Endothelial cell (in vitro differentiated cells): ENCODE measurements at regions not wholly inside any gene's neighbourhood (a gene's known extent, or its start where the extent isn't known, plus 50 kb on each side); places are given as distances from the start of the nearest gene placed in this dataset.

Experiments used
- DNase-seq: peaks from one replicate; pipeline ENCODE4 v3.0.0; 2021; ENCODE audit warnings: low spot score
- H3K27ac Mint-ChIP-seq: one replicate; pipeline ENCODE4 v1.8.0; 2021; ENCODE audit warnings: mixed read lengths, inconsistent platforms; ENCODE audit not compliant: unreplicated experiment
- H3K27me3 Mint-ChIP-seq: one replicate; pipeline ENCODE4 v1.8.0; 2021; ENCODE audit warnings: mild to moderate bottlenecking, moderate library complexity, mixed read lengths, inconsistent platforms; ENCODE audit not compliant: unreplicated experiment
- H3K36me3 Mint-ChIP-seq: one replicate; pipeline ENCODE4 v1.8.0; 2021; ENCODE audit warnings: mild to moderate bottlenecking, low read depth, mixed read lengths, inconsistent platforms; ENCODE audit not compliant: unreplicated experiment
- H3K4me1 Mint-ChIP-seq: one replicate; pipeline ENCODE4 v1.8.0; 2021; ENCODE audit warnings: mild to moderate bottlenecking, mixed read lengths, inconsistent platforms; ENCODE audit not compliant: unreplicated experiment
- H3K4me3 Mint-ChIP-seq: one replicate; pipeline ENCODE4 v1.8.0; 2021; ENCODE audit warnings: mild to moderate bottlenecking, mixed read lengths, inconsistent platforms; ENCODE audit not compliant: unreplicated experiment
- H3K9me3 Mint-ChIP-seq: one replicate; pipeline ENCODE4 v1.8.0; 2021; ENCODE audit warnings: mixed read lengths, inconsistent platforms; ENCODE audit not compliant: unreplicated experiment
- TF ChIP-seq, protein P1 (sequence below): fragments of 200-600 bp; sonication (generic); IDR thresholded peaks from one replicate; pipeline ENCODE4 v1.5.0; 2021; ENCODE audit warnings: antibody characterized with exemption; ENCODE audit not compliant: unreplicated experiment

DNA sequence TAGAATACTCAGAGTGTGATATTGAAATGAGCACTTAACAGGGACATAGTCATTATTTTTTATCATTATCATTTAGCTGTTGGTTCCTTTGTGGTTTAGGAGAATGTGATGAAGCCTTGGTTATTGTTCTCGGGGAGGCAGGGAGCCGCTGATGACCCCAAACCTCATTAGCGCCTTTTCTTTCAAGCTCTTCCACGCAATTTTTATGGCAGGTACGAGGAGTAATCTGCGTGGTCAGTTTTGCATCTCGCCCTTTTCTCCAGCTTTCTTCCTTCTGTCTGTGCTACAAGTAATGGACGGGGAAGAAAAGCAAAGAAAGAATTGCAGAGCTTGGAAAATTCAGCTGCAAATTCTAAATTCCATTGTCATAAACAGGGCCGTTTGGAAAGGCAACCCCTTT is 338.4 kb downstream of the GLRX3 start:
- H3K4me3 Mint-ChIP-seq, result no peak overlapping the region
- no peak overlapping the region for H3K27ac Mint-ChIP-seq
- DNase-seq, result no peak
- H3K36me3 Mint-ChIP-seq, result peaks cover 24% of the 10 kb centered on the region
- H3K4me1 Mint-ChIP-seq, result no peaks in the 10 kb centered on the region
- TF ChIP-seq, protein P1, sequence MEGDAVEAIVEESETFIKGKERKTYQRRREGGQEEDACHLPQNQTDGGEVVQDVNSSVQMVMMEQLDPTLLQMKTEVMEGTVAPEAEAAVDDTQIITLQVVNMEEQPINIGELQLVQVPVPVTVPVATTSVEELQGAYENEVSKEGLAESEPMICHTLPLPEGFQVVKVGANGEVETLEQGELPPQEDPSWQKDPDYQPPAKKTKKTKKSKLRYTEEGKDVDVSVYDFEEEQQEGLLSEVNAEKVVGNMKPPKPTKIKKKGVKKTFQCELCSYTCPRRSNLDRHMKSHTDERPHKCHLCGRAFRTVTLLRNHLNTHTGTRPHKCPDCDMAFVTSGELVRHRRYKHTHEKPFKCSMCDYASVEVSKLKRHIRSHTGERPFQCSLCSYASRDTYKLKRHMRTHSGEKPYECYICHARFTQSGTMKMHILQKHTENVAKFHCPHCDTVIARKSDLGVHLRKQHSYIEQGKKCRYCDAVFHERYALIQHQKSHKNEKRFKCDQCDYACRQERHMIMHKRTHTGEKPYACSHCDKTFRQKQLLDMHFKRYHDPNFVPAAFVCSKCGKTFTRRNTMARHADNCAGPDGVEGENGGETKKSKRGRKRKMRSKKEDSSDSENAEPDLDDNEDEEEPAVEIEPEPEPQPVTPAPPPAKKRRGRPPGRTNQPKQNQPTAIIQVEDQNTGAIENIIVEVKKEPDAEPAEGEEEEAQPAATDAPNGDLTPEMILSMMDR, result no peak
- H3K9me3 Mint-ChIP-seq, result peaks cover 58% of the 10 kb centered on the region
- peaks cover 20% of the 10 kb centered on the region for H3K27me3 Mint-ChIP-seq

- H3K27ac Mint-ChIP-seq, result no peak overlapping the region
- H3K9me3 Mint-ChIP-seq, result peaks cover 48% of the 10 kb centered on the region
- no peak overlapping the region for H3K4me3 Mint-ChIP-seq
- H3K27me3 Mint-ChIP-seq, result peaks cover 16% of the 10 kb centered on the region
- DNase-seq, result no peak
- H3K4me1 Mint-ChIP-seq, result no peaks in the 10 kb centered on the region
- peaks cover 18% of the 10 kb centered on the region for H3K36me3 Mint-ChIP-seq
- TF ChIP-seq, protein P1, result no peak
These were observed 341.2 kb downstream of the GLRX3 start for GRCh38 chr10:130477360-130477759.

- Mint-ChIP-seq H3K36me3 (peaks cover 12% of the 10 kb centered on the region), H3K4me3 (no peak overlapping the region), H3K27ac (no peak overlapping the region), H3K4me1 (no peaks in the 10 kb centered on the region), H3K27me3 (peaks cover 17% of the 10 kb centered on the region), H3K9me3 (peaks cover 45% of the 10 kb centered on the region)
- no peak for DNase-seq
- TF ChIP-seq, protein P1, result no peak
These were observed 343.0 kb downstream of the GLRX3 start for GRCh38 chr10:130479146-130479545.

- TF ChIP-seq, protein P1, result no peak
- Mint-ChIP-seq H3K4me3 (no peak overlapping the region), H3K27ac (no peak overlapping the region), H3K9me3 (peaks cover 39% of the 10 kb centered on the region), H3K27me3 (peaks cover 17% of the 10 kb centered on the region), H3K4me1 (no peaks in the 10 kb centered on the region), H3K36me3 (peaks cover 11% of the 10 kb centered on the region)
- DNase-seq, result no peak
These were observed 343.7 kb downstream of the GLRX3 start for GRCh38 chr10:130479926-130480325.

- Mint-ChIP-seq H3K27me3 (peaks cover 17% of the 10 kb centered on the region), H3K4me3 (no peak overlapping the region), H3K4me1 (no peaks in the 10 kb centered on the region), H3K9me3 (peaks cover 39% of the 10 kb centered on the region), H3K36me3 (peaks cover 13% of the 10 kb centered on the region), H3K27ac (no peak overlapping the region)
- TF ChIP-seq, protein P1, result no peak
- DNase-seq, result no peak
These were observed 344.3 kb downstream of the GLRX3 start for GRCh38 chr10:130480491-130480890.
